Large intestine (tissue), 3 donors: ENCODE measurements at regions not wholly inside any gene's neighbourhood (a gene's known extent, or its start where the extent isn't known, plus 50 kb on each side); places are given as distances from the start of the nearest gene placed in this dataset.

Experiments
- DNase-seq, 2 donors: peaks; one replicate each; pipeline versions ENCODE4 v3.0.0 to v3.0.0-alpha.2; 2013
- H3K27ac ChIP-seq: one replicate; pipeline ENCODE4 v1.5.1; 2013; ENCODE audit warnings: low read length
- H3K27me3 ChIP-seq: 2 replicates; pipeline ENCODE4 v1.6.1; 2013; ENCODE audit warnings: low read length; ENCODE audit not compliant: control insufficient read depth, insufficient read depth
- H3K36me3 ChIP-seq: 2 replicates; pipeline ENCODE4 v1.6.1; 2013; ENCODE audit warnings: low read length; ENCODE audit not compliant: control insufficient read depth, insufficient read depth
- H3K4me1 ChIP-seq: one replicate; pipeline ENCODE4 v1.6.1; 2013; ENCODE audit warnings: low read length; ENCODE audit not compliant: control insufficient read depth, insufficient read depth
- H3K4me3 ChIP-seq: one replicate; pipeline ENCODE4 v1.5.1; 2013; ENCODE audit warnings: low read length
- H3K9me3 ChIP-seq: one replicate; pipeline ENCODE4 v1.6.1; 2013; ENCODE audit warnings: mild to moderate bottlenecking, low read depth, low read length, moderate library complexity; ENCODE audit not compliant: control insufficient read depth
- WGBS: methylation state at CpG from one replicate; pipeline ENCODE4 v1.1.5; 2013; ENCODE audit warnings: low lambda C conversion rate; ENCODE audit not compliant: insufficient coverage; 5-methylcytosine and 5-hydroxymethylcytosine counted together

DNA sequence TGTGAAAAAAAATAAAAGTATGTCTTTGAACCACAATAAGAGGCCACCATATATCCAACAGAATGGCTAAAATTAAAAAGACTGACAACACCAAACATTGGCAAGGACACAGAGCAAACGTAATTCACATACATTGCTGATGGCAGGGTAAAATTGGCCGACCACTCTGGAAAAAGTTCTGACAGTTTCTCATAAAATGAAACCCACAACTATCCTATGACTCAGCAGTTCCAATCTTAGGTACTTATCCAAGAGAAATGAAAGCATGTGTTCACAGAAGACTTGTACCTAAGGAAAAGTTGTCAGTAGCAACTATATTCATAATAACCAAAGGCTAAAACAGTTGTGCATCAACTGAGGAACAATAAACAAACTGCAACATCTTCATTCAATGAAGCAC, 357.3 kb upstream of the XYLT1 start:
- Histone ChIP-seq H3K27me3 (no peaks in the 10 kb centered on the region), H3K4me3 (no peak overlapping the region), H3K9me3 (no peaks in the 10 kb centered on the region), H3K4me1 (no peaks in the 10 kb centered on the region), H3K36me3 (no peaks in the 10 kb centered on the region), H3K27ac (no peak overlapping the region)
- no CpG with 5 or more reads among the region's 2 CpGs for WGBS
- no peak for DNase-seq

GRCh38 chr16:17827313-17827712, 356.6 kb upstream of the XYLT1 start:
- H3K9me3 ChIP-seq = no peaks in the 10 kb centered on the region
- H3K36me3 ChIP-seq = no peaks in the 10 kb centered on the region
- WGBS = no CpG with 5 or more reads among the region's 1 CpG
- H3K27ac ChIP-seq = no peak overlapping the region
- no peak for DNase-seq
- H3K4me1 ChIP-seq = no peaks in the 10 kb centered on the region
- H3K27me3 ChIP-seq = no peaks in the 10 kb centered on the region
- no peak overlapping the region for H3K4me3 ChIP-seq

GRCh38 chr16:17817943-17818342, 347.2 kb upstream of the XYLT1 start:
- 100% methylated on average over 1 of the region's 2 CpGs for WGBS
- H3K27me3 ChIP-seq = no peaks in the 10 kb centered on the region
- DNase-seq = no peak
- H3K27ac ChIP-seq = no peak overlapping the region
- H3K4me1 ChIP-seq = no peaks in the 10 kb centered on the region
- no peak overlapping the region for H3K4me3 ChIP-seq
- H3K36me3 ChIP-seq = no peaks in the 10 kb centered on the region
- no peaks in the 10 kb centered on the region for H3K9me3 ChIP-seq

DNA sequence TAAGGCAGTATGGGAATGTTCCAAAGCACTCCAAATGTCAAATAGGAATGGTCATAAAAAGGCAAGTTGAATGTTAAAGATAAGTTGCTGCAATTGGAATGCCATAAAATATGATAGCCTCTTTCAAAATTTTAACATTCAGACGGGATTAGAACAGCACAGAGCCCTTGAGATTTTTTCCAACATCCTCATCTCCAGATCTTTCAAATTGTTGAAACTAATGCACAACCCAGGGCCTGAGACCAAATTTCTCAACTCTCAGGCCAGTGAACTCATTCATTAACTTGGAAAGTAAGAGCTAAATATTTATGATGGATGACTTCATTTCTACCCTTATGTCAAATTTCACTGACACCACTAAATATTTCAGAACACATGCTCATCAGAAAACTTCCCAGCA, 346.5 kb upstream of the XYLT1 start:
- Histone ChIP-seq H3K27ac (no peak overlapping the region), H3K9me3 (no peaks in the 10 kb centered on the region), H3K4me3 (no peak overlapping the region), H3K36me3 (no peaks in the 10 kb centered on the region), H3K4me1 (no peaks in the 10 kb centered on the region), H3K27me3 (no peaks in the 10 kb centered on the region)
- no peak for DNase-seq
- WGBS = 60% methylated on average over 1 of the region's 1 CpG

DNA sequence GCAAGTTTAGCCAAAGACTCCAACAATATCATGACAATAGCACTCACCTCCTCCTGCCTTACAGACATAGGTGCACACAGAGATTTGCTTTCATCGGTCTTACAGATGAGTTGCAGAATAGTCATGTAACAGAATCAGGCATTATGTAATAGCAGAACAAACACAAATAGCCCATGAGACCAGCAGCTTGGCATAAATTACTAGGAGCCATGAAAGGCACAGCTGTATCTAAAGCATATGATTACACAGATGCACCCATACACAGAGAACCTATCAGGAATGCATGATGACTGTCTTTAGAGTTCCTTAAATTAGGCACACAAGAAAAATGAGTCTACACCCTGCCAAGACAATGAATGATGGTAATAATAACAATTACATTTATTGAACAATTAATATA, 342.0 kb upstream of the XYLT1 start:
- H3K27ac ChIP-seq = no peak overlapping the region
- no CpG with 5 or more reads among the region's 1 CpG for WGBS
- DNase-seq = no peak
- H3K4me1 ChIP-seq = no peaks in the 10 kb centered on the region
- no peak overlapping the region for H3K4me3 ChIP-seq
- H3K36me3 ChIP-seq = no peaks in the 10 kb centered on the region
- no peaks in the 10 kb centered on the region for H3K9me3 ChIP-seq
- H3K27me3 ChIP-seq = no peaks in the 10 kb centered on the region

GRCh38 chr16:17804857-17805256, 334.1 kb upstream of the XYLT1 start:
- Histone ChIP-seq H3K36me3 (no peaks in the 10 kb centered on the region), H3K4me3 (no peak overlapping the region), H3K4me1 (no peaks in the 10 kb centered on the region), H3K27ac (no peak overlapping the region), H3K9me3 (no peaks in the 10 kb centered on the region), H3K27me3 (no peaks in the 10 kb centered on the region)
- no CpG with 5 or more reads among the region's 8 CpGs for WGBS
- DNase-seq = no peak

GRCh38 chr16:17803625-17804410, 333.1 kb upstream of the XYLT1 start:
- DNase-seq = no peak
- Histone ChIP-seq H3K4me1 (no peaks in the 10 kb centered on the region), H3K27ac (no peak overlapping the region), H3K36me3 (no peaks in the 10 kb centered on the region), H3K27me3 (no peaks in the 10 kb centered on the region), H3K4me3 (no peak overlapping the region), H3K9me3 (no peaks in the 10 kb centered on the region)
- 88% methylated on average over 1 of the region's 5 CpGs for WGBS

DNA sequence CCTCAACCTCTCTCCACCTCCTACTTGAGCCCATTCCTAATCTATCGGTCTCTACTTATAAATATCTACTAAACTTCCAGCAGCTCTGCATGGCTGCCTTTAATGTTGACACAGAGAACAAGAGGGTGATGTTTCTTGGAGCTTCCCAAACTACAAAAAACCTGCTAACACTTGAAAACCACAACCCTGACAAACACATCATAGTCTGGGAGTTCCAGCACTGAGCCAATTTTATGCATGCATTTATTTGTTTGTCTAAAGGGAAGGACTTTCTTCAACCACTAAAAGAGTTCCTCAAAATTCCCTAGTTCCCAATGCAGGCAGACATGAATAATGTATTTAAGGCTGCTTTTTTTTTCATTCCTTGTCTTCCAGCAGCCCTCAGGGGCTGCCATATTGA, 331.8 kb upstream of the XYLT1 start:
- no peaks in the 10 kb centered on the region for H3K27me3 ChIP-seq
- H3K27ac ChIP-seq = no peak overlapping the region
- no CpG with 5 or more reads among the region's 1 CpG for WGBS

GRCh38 chr16:17801068-17801467, 330.3 kb upstream of the XYLT1 start:
- 86% methylated on average over 1 of the region's 1 CpG for WGBS
- Histone ChIP-seq H3K27ac (no peak overlapping the region), H3K36me3 (no peaks in the 10 kb centered on the region), H3K27me3 (no peaks in the 10 kb centered on the region), H3K4me3 (no peak overlapping the region), H3K9me3 (no peaks in the 10 kb centered on the region), H3K4me1 (no peaks in the 10 kb centered on the region)
- DNase-seq = no peak

More for the DNA sequence above, 331.8 kb upstream of the XYLT1 start:
- Histone ChIP-seq H3K4me1 (no peaks in the 10 kb centered on the region), H3K9me3 (no peaks in the 10 kb centered on the region), H3K4me3 (no peak overlapping the region), H3K36me3 (no peaks in the 10 kb centered on the region)
- no peak for DNase-seq

GRCh38 chr16:17798716-17799115, 328.0 kb upstream of the XYLT1 start:
- Histone ChIP-seq H3K27ac (no peak overlapping the region), H3K36me3 (no peaks in the 10 kb centered on the region), H3K27me3 (no peaks in the 10 kb centered on the region), H3K4me3 (no peak overlapping the region), H3K4me1 (no peaks in the 10 kb centered on the region), H3K9me3 (no peaks in the 10 kb centered on the region)
- no peak for DNase-seq
- whole genome bisulfite sequencing = no CpG with 5 or more reads among the region's 3 CpGs

GRCh38 chr16:17793354-17793753, 322.6 kb upstream of the XYLT1 start:
- Histone ChIP-seq H3K36me3 (no peaks in the 10 kb centered on the region), H3K27me3 (no peaks in the 10 kb centered on the region), H3K9me3 (no peaks in the 10 kb centered on the region), H3K4me1 (no peaks in the 10 kb centered on the region), H3K4me3 (no peak overlapping the region), H3K27ac (no peak overlapping the region)
- no peak for DNase-seq
- 100% methylated on average over 1 of the region's 1 CpG for WGBS
